Coronary artery (tissue), 2 donors: ENCODE measurements at regions not wholly inside any gene's neighbourhood (a gene's known extent, or its start where the extent isn't known, plus 50 kb on each side); places are given as distances from the start of the nearest gene placed in this dataset.
"Not testable (repeated sequence)": the region's sequence is repeated elsewhere in the genome, so short reads cannot be mapped to it uniquely, and the experiment has no call there.

ENCODE experiments used
- DNase-seq: peaks from one replicate; pipeline ENCODE4 v3.0.0-alpha.2; 2017; ENCODE audit warnings: low spot score
- H3K27ac ChIP-seq, 2 donors: fragments of 200-600 bp; sonication (generic); one replicate each; pipeline ENCODE4 v1.5.1; 2016 to 2019
- H3K4me3 ChIP-seq: fragments of 200-600 bp; sonication (generic); 2 replicates; pipeline ENCODE4 v1.5.1; 2016; ENCODE audit warnings: mild to moderate bottlenecking, moderate library complexity
- TF ChIP-seq, protein P1 (sequence below): fragments of 200-600 bp; sonication (generic); IDR thresholded peaks from one replicate; pipeline ENCODE4 v1.5.1; 2019; ENCODE audit warnings: antibody characterized with exemption

DNA sequence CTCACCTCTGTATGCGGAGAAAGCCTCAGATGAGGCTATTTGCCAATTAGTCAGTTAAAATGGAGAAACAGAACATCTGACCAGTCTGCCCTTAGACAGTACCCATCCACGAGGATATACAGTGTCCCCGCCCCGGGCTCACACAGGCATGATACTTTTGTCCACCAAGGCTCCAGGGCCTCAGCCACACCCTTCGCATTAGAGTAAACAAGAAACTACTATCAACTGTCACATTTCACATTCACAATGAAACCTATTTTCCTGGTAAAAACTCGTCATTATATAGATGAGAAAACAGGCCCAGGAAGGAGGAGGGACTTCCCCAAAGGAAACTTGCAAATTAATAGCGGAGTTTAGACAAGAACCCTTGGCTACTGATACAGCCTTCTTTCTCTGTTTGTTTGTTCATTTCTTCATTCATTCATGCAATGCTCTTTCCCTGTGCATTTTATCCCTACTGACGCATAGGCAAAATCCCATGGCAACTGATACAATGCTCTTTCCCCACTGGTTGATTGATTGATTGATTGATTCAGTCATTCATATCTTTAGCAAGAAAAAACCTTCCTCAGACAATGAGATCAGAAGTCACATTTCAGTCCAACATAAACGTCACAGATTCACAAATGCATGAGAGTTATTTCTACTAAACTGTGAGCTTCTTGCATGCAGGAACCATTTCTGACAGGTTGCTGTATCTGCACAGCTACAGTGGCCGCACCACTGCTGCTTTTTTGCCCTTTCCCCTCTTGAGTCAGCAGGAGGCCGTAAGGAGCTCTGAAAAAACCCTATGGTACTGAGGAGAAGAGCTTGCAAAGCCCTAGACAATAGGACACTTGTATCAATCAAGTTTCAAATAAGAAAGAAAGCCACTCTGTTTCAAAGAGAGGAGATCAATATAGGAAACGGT lies 777.1 kb downstream of the RNF144A start:
- Histone ChIP-seq H3K27ac (no peak overlapping the region), H3K4me3 (no peak overlapping the region)
- no peak for DNase-seq
- TF ChIP-seq, protein P1, sequence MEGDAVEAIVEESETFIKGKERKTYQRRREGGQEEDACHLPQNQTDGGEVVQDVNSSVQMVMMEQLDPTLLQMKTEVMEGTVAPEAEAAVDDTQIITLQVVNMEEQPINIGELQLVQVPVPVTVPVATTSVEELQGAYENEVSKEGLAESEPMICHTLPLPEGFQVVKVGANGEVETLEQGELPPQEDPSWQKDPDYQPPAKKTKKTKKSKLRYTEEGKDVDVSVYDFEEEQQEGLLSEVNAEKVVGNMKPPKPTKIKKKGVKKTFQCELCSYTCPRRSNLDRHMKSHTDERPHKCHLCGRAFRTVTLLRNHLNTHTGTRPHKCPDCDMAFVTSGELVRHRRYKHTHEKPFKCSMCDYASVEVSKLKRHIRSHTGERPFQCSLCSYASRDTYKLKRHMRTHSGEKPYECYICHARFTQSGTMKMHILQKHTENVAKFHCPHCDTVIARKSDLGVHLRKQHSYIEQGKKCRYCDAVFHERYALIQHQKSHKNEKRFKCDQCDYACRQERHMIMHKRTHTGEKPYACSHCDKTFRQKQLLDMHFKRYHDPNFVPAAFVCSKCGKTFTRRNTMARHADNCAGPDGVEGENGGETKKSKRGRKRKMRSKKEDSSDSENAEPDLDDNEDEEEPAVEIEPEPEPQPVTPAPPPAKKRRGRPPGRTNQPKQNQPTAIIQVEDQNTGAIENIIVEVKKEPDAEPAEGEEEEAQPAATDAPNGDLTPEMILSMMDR: no peak

DNA sequence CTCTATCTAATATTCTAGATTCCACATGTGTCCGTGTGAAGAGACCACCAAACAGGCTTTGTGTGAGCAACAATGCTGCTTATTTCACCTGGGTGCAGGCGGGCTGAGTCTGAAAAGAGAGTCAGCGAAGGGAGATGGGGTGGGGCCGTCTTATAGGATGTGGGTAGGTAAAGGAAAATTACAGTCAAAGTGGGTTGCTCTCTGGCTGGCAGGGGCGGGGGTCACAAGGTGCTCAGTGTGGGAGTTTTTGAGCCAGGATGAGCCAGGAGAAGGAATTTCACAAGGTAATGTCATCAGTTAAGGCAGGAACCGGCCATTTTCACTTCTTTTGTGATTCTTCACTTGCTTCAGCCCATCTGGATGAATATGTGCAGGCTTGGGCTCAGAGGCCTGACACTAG lies 779.3 kb downstream of the RNF144A start:
- not testable (repeated sequence) for H3K27ac ChIP-seq, DNase-seq, H3K4me3 ChIP-seq

DNA sequence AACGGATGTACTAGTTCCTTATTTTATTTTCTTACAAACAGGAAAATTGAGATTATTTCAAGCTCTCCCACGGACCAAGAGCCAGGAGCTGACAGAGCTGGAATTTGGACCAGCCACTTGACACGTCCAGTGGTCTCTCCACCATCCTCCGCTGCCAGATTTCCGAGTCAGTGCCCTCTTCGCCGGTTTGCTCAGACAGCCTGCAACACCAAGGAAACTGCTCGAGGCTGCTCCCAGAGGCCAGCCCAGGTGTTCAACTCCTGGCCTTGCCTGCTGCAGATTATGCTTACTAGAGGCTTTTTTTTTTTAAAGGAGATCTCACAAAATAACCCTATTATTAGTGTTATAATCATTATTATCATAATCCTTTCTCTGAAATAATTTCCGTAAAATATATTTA lies 779.8 kb downstream of the RNF144A start:
- no peak for DNase-seq
- TF ChIP-seq, protein P1: no peak
- Histone ChIP-seq H3K4me3 (no peak overlapping the region), H3K27ac (no peak overlapping the region)

DNA sequence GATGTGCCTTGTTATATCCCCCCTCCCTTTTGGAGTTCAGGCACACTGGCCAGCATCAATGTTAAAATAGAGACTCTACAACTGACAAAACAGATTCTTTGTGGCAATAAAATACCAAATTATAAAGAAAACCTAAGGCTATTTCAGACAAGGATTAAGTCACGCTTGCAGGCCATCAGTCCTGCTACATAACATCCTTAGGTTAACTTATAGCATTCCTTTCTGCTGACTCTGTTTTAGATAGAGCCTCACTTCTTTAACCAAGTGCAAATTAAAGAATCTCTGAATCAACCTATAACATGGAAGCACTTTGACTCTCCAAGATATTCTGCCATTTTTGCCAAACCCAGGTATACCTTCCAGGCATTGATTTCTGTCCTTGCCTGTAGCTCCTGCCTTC lies 784.6 kb downstream of the RNF144A start:
- TF ChIP-seq, protein P1: no peak
- Histone ChIP-seq H3K4me3 (no peak overlapping the region), H3K27ac (no peak overlapping the region)
- DNase-seq: no peak

DNA sequence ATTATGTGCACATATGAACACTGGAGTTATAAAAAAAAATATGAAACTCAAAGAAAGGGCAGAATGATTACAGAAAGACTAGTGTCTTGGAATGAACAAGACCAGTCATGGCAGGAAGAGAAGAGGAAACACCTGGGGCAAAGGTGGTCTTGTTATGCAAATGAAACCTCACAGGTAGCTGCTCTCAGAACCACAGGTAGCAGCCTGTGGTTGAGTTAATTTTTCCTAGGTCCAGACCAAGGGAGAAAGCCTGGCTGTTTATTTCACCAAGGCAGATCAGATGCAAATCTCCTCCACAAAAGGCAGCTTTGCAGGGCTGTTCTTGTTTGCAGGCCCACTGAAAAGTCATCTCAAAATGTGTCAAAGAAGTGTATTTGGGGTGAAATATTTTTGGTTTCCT lies 785.8 kb downstream of the RNF144A start:
- TF ChIP-seq, protein P1: no peak
- no peak for DNase-seq
- Histone ChIP-seq H3K27ac (no peak overlapping the region), H3K4me3 (no peak overlapping the region)

DNA sequence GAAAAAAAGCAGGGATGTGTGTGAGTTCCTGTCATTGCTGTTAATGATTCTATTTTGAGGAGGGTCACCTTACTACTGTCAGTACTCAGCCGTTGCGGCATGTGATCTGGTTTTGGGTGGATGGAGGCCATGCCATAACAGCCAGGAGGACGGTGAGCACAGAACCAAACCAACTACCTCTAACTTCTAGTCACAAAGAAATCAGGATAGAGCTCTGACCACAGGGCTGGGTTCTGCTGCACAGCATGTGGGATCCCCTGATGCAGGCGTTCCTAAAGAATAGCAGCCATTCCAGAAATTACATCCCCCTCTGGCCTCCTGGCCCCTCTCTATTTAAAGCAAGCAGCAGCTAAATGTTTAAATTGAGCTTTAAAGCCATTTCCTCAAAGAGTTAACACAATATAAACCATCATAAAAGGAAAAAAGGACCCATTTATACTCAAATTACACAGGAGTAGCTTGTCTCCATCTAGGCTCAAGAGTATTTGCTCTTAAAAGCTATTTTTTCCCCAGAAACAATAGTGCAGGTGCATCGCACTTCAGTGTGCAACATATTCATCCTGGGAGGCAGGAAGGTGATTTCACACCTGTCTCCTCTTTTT lies 786.4 kb downstream of the RNF144A start:
- no peak overlapping the region for H3K4me3 ChIP-seq
- TF ChIP-seq, protein P1: no peak
- no peak for DNase-seq
- H3K27ac ChIP-seq: no peak overlapping the region

DNA sequence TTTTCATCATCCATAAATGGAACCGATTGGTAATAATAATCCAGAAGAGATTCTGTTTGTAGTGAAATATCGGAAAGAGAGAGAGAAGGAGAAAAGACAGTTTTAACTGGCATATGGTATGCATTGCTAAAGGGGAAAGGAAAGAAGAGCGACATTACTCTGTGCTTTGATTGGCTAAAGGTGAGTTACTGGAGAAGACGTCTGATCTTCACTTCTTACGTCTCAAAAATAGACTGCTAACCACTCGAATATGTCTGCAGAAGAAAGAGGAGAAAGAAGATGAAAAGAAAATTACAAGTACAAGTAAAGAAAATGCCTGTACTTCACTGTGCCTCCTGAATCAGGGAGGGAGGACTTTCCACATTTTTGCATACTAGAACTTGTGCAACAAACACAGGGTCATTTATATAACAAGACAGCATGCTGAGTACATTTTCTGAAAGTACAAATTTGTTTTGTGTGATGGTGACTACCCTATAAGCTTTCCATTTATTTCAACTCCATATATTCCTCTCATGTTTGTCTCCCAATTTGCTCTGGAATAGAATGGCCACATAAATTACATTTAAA lies 787.2 kb downstream of the RNF144A start:
- H3K27ac ChIP-seq: no peak overlapping the region
- TF ChIP-seq, protein P1: no peak
- H3K4me3 ChIP-seq: no peak overlapping the region
- no peak for DNase-seq
